Skeletal muscle satellite cell (primary cell): ENCODE measurements at regions not wholly inside any gene's neighbourhood (a gene's known extent, or its start where the extent isn't known, plus 50 kb on each side); places are given as distances from the start of the nearest gene placed in this dataset.

Experiments used
- H3K27me3 ChIP-seq: 2 replicates; pipeline ENCODE4 v1.7.0; 2013; ENCODE audit warnings: low read length; ENCODE audit not compliant: control insufficient read depth, insufficient read depth
- H3K36me3 ChIP-seq: 2 replicates; pipeline ENCODE4 v1.7.0; 2013; ENCODE audit warnings: mild to moderate bottlenecking, control low read depth, low read length; ENCODE audit not compliant: insufficient read depth
- H3K4me1 ChIP-seq: 2 replicates; pipeline ENCODE4 v1.7.0; 2013; ENCODE audit warnings: low read length; ENCODE audit not compliant: control insufficient read depth, insufficient read depth
- H3K4me2 ChIP-seq: 2 replicates; pipeline ENCODE4 v1.7.0; 2013; ENCODE audit warnings: mild to moderate bottlenecking, low read length
- H3K4me3 ChIP-seq: 2 replicates; pipeline ENCODE4 v1.7.0; 2013; ENCODE audit warnings: low read length
- H3K9ac ChIP-seq: 2 replicates; pipeline ENCODE4 v1.7.0; 2013; ENCODE audit warnings: mild to moderate bottlenecking, low read depth, low read length, moderate library complexity
- H3K9me3 ChIP-seq: replicated peaks from 2 replicates; pipeline ENCODE4 v1.7.0; 2013; ENCODE audit warnings: mild to moderate bottlenecking, control low read depth, low read length

GRCh38 chr11:127219704-127220103 is 219.1 kb upstream of the KIRREL3 start:
- no peak overlapping the region for H3K4me3 ChIP-seq
- H3K4me2 ChIP-seq, result no peak overlapping the region
- H3K4me1 ChIP-seq, result no peaks in the 10 kb centered on the region
- H3K27me3 ChIP-seq, result peaks cover 27% of the 10 kb centered on the region
- H3K9me3 ChIP-seq, result no peaks in the 10 kb centered on the region
- no peak overlapping the region for H3K9ac ChIP-seq
- H3K36me3 ChIP-seq, result no peaks in the 10 kb centered on the region

GRCh38 chr11:127218275-127218608 is 217.7 kb upstream of the KIRREL3 start:
- Histone ChIP-seq H3K4me1 (no peaks in the 10 kb centered on the region), H3K27me3 (peaks cover 27% of the 10 kb centered on the region), H3K4me3 (no peak overlapping the region), H3K9ac (no peak overlapping the region), H3K4me2 (no peak overlapping the region), H3K9me3 (no peaks in the 10 kb centered on the region), H3K36me3 (no peaks in the 10 kb centered on the region)

GRCh38 chr11:127217452-127218274 is 217.1 kb upstream of the KIRREL3 start:
- no peaks in the 10 kb centered on the region for H3K4me1 ChIP-seq
- no peak overlapping the region for H3K4me2 ChIP-seq
- no peak overlapping the region for H3K9ac ChIP-seq
- H3K27me3 ChIP-seq, result peaks cover 27% of the 10 kb centered on the region
- no peak overlapping the region for H3K4me3 ChIP-seq
- H3K9me3 ChIP-seq, result no peaks in the 10 kb centered on the region
- H3K36me3 ChIP-seq, result no peaks in the 10 kb centered on the region

GRCh38 chr11:127205688-127206217 is 205.2 kb upstream of the KIRREL3 start:
- Histone ChIP-seq H3K36me3 (no peaks in the 10 kb centered on the region), H3K4me1 (no peaks in the 10 kb centered on the region), H3K4me3 (no peak overlapping the region), H3K9me3 (no peaks in the 10 kb centered on the region), H3K27me3 (no peaks in the 10 kb centered on the region), H3K4me2 (no peak overlapping the region), H3K9ac (no peak overlapping the region)

GRCh38 chr11:127203490-127203889 is 202.9 kb upstream of the KIRREL3 start:
- no peaks in the 10 kb centered on the region for H3K36me3 ChIP-seq
- no peaks in the 10 kb centered on the region for H3K9me3 ChIP-seq
- H3K27me3 ChIP-seq, result peaks cover 2% of the 10 kb centered on the region
- no peak overlapping the region for H3K9ac ChIP-seq
- no peak overlapping the region for H3K4me3 ChIP-seq
- H3K4me2 ChIP-seq, result no peak overlapping the region
- H3K4me1 ChIP-seq, result no peaks in the 10 kb centered on the region

GRCh38 chr11:127202105-127202504 is 201.5 kb upstream of the KIRREL3 start:
- peaks cover 2% of the 10 kb centered on the region for H3K27me3 ChIP-seq
- no peak overlapping the region for H3K9ac ChIP-seq
- no peak overlapping the region for H3K4me3 ChIP-seq
- no peaks in the 10 kb centered on the region for H3K4me1 ChIP-seq
- no peak overlapping the region for H3K4me2 ChIP-seq
- H3K36me3 ChIP-seq, result no peaks in the 10 kb centered on the region
- no peaks in the 10 kb centered on the region for H3K9me3 ChIP-seq

GRCh38 chr11:127199306-127199801 is 198.8 kb upstream of the KIRREL3 start:
- H3K9ac ChIP-seq, result no peak overlapping the region
- no peaks in the 10 kb centered on the region for H3K9me3 ChIP-seq
- peaks cover 18% of the 10 kb centered on the region for H3K27me3 ChIP-seq
- H3K4me1 ChIP-seq, result no peaks in the 10 kb centered on the region
- H3K4me2 ChIP-seq, result no peak overlapping the region
- no peak overlapping the region for H3K4me3 ChIP-seq
- no peaks in the 10 kb centered on the region for H3K36me3 ChIP-seq

- H3K4me2 ChIP-seq, result no peak overlapping the region
- no peaks in the 10 kb centered on the region for H3K36me3 ChIP-seq
- peaks cover 27% of the 10 kb centered on the region for H3K27me3 ChIP-seq
- H3K9ac ChIP-seq, result no peak overlapping the region
- H3K4me3 ChIP-seq, result no peak overlapping the region
- no peaks in the 10 kb centered on the region for H3K9me3 ChIP-seq
- no peaks in the 10 kb centered on the region for H3K4me1 ChIP-seq
Observed at GRCh38 chr11:127195501-127196120, 195.0 kb upstream of the KIRREL3 start.

- Histone ChIP-seq H3K9ac (no peak overlapping the region), H3K4me1 (no peaks in the 10 kb centered on the region), H3K4me3 (no peak overlapping the region), H3K9me3 (no peaks in the 10 kb centered on the region), H3K4me2 (no peak overlapping the region), H3K36me3 (no peaks in the 10 kb centered on the region), H3K27me3 (peaks cover 27% of the 10 kb centered on the region)
Observed at GRCh38 chr11:127194521-127194920, 194.0 kb upstream of the KIRREL3 start.

- Histone ChIP-seq H3K27me3 (peaks cover 27% of the 10 kb centered on the region), H3K4me3 (no peak overlapping the region), H3K9ac (no peak overlapping the region), H3K4me2 (no peak overlapping the region), H3K9me3 (no peaks in the 10 kb centered on the region), H3K4me1 (no peaks in the 10 kb centered on the region), H3K36me3 (no peaks in the 10 kb centered on the region)
Observed at GRCh38 chr11:127193950-127194349, 193.4 kb upstream of the KIRREL3 start.

GRCh38 chr11:127191689-127192088 is 191.1 kb upstream of the KIRREL3 start:
- Histone ChIP-seq H3K4me2 (no peak overlapping the region), H3K27me3 (peaks cover 21% of the 10 kb centered on the region), H3K9me3 (no peaks in the 10 kb centered on the region), H3K4me3 (no peak overlapping the region), H3K9ac (no peak overlapping the region), H3K36me3 (no peaks in the 10 kb centered on the region), H3K4me1 (no peaks in the 10 kb centered on the region)
